ENCODE measurements at regions not wholly inside any gene's neighbourhood (a gene's known extent, or its start where the extent isn't known, plus 50 kb on each side); places are given as distances from the start of the nearest gene placed in this dataset. TPM values are rescaled to one million over a fixed set of nuclear protein-coding genes. Genes with fewer than 3 reads are reported as not detected.
A peak's percentile ranks its signal among the peaks of the same experiment; 100 is the strongest.
"Not testable (repeated sequence)": the region's sequence is repeated elsewhere in the genome, so short reads cannot be mapped to it uniquely, and the experiment has no call there.

DNA sequence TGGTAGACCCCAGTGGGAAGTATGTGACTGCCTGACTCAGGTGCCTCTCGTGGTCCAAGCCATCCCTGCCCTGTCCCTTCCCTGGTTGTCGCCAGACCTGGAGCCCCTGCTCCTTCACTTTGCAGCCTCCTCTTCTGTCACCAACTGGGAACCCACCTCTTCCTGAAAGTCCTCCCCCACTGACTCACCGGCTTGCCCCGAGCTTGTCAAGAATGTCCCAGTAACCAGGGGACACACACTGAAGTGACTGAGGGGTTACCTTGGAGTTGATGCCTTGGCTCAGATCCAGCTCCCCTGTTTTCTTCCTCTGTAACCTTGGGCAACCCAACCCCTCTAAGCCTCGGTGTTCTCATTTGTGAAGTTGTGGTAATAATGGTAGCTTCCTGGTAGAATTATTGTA lies 155.4 kb downstream of the OR4F15 start:
- H3K4me3 Mint-ChIP-seq (ENCODE audit: unreplicated experiment); BruUV-seq (replicated peaks); H3K27ac Mint-ChIP-seq (ENCODE audit: low read depth, unreplicated experiment); DNase-seq (ENCODE audit: unreplicated experiment); POLR2A ChIA-PET; intact Hi-C loops (cut with micrococcal nuclease); H3K27me3 Mint-ChIP-seq (ENCODE audit: insufficient read depth, unreplicated experiment); H3K9me3 Mint-ChIP-seq (ENCODE audit: unreplicated experiment); CTCF ChIA-PET; H3K36me3 Mint-ChIP-seq (ENCODE audit: insufficient read depth, unreplicated experiment); H3K4me1 Mint-ChIP-seq (ENCODE audit: insufficient read depth, unreplicated experiment): not testable (repeated sequence)

DNA sequence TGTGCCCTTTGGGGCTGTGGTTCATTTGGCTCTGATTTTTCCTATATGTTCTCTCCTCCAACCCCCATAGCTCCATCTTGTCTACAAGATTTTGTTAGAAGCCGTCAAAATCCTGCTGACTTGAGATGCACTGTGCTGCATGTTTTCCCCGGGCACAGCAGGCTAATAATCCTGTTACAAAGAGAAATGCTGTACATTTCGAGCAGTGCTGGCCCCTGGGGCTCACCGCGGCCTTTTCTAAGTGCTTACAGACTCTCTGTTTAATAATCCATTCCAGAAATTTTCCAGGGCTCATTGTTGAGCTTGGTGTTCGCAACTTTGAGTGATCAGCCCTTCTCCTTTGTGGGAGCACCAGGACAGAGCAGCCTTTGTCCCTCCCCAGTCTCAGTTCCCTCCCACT lies 158.6 kb downstream of the OR4F15 start:
- intact Hi-C loops (cut with micrococcal nuclease); H3K4me1 Mint-ChIP-seq (ENCODE audit: insufficient read depth, unreplicated experiment); BruUV-seq (replicated peaks); H3K27ac Mint-ChIP-seq (ENCODE audit: low read depth, unreplicated experiment); H3K9me3 Mint-ChIP-seq (ENCODE audit: unreplicated experiment); DNase-seq (ENCODE audit: unreplicated experiment); H3K27me3 Mint-ChIP-seq (ENCODE audit: insufficient read depth, unreplicated experiment); CTCF ChIA-PET; H3K4me3 Mint-ChIP-seq (ENCODE audit: unreplicated experiment); H3K36me3 Mint-ChIP-seq (ENCODE audit: insufficient read depth, unreplicated experiment); POLR2A ChIA-PET: not testable (repeated sequence)

DNA sequence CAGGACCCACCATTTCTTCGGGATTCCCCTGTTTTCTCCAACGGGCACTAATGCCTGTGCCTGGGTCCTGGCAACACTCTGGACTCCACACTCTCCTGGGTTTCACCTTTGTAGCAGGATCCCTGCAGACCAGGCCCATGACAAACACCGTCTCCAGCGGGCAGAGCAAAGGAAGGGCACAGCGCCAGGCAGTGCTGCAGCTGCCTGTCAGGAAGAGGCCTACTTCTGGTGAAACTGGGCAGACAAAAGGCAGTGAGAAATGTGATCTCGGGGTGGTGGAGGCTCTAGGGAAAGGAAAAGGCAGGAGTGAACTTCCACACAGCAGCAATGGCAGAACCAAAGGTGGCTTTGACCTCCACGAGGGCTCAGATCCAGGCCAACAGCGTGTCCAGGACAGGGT lies 165.3 kb downstream of the OR4F15 start:
- H3K4me1 Mint-ChIP-seq (ENCODE audit: insufficient read depth, unreplicated experiment); BruUV-seq (replicated peaks); CTCF ChIA-PET; intact Hi-C loops (cut with micrococcal nuclease); H3K27ac Mint-ChIP-seq (ENCODE audit: low read depth, unreplicated experiment); H3K4me3 Mint-ChIP-seq (ENCODE audit: unreplicated experiment); DNase-seq (ENCODE audit: unreplicated experiment); H3K27me3 Mint-ChIP-seq (ENCODE audit: insufficient read depth, unreplicated experiment); H3K36me3 Mint-ChIP-seq (ENCODE audit: insufficient read depth, unreplicated experiment); H3K9me3 Mint-ChIP-seq (ENCODE audit: unreplicated experiment); POLR2A ChIA-PET: not testable (repeated sequence)

DNA sequence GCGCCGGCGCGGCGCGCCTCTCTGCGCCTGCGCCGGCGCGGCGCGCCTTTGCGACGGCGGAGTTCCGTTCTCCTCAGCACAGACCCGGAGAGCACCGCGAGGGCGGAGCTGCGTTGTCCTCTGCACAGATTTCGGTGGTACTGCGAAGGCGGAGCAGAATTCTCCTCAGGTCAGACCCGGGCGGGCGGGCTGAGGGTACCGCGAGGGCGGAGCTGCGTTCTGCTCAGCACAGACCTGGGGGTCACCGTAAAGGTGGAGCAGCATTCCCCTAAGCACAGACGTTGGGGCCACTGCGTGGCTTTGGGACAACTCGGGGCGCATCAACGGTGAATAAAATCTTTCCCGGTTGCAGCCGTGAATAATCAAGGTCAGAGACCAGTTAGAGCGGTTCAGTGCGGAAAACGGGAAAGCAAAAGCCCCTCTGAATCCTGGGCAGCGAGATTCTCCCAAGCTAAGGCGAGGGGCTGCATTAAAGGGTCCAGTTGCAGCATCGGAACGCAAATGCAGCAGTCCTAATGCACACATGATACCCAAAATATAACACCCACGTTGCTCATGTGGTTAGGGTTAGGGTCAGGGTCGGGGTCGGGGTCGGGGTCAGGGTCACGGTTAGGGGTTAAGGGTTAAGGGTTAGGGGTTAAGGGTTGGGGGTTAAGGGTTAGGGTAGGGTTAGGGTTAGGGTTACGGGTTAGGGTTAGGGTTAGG lies 168.4 kb downstream of the OR4F15 start:
- intact Hi-C loops (cut with micrococcal nuclease); H3K4me1 Mint-ChIP-seq (ENCODE audit: insufficient read depth, unreplicated experiment); H3K27me3 Mint-ChIP-seq (ENCODE audit: insufficient read depth, unreplicated experiment); H3K36me3 Mint-ChIP-seq (ENCODE audit: insufficient read depth, unreplicated experiment); H3K4me3 Mint-ChIP-seq (ENCODE audit: unreplicated experiment); POLR2A ChIA-PET; H3K9me3 Mint-ChIP-seq (ENCODE audit: unreplicated experiment); CTCF ChIA-PET; BruUV-seq (replicated peaks); H3K27ac Mint-ChIP-seq (ENCODE audit: low read depth, unreplicated experiment): not testable (repeated sequence)
- DNase-seq (ENCODE audit: unreplicated experiment), result peak; percentile 20

Small RNAs in the stretch of these regions (microRNA-seq; reads per million reads assigned to microRNA genes)
- gene MIR1302-10 (not detected), gene MIR6859-3 (not detected)
